ENCODE measurements at regions not wholly inside any gene's neighbourhood (a gene's known extent, or its start where the extent isn't known, plus 50 kb on each side); places are given as distances from the start of the nearest gene placed in this dataset.

GRCh38 chr7:34224281-34224680 lies 318.9 kb downstream of the BMPER start:
- H3K4me3 ChIP-seq (ENCODE audit: insufficient read depth, low read depth, low read length) = no peak overlapping the region
- H3K4ac ChIP-seq (ENCODE audit: low read depth, low read length) = no peak overlapping the region
- no peak overlapping the region for H2AK9ac ChIP-seq (replicated peaks; ENCODE audit: low read depth, low read length, poor library complexity)
- H3K27me3 ChIP-seq (ENCODE audit: control insufficient read depth, insufficient read depth, low read length) = peaks cover 25% of the 10 kb centered on the region
- H3K23ac ChIP-seq (ENCODE audit: low read depth, low read length) = no peak overlapping the region
- H3K18ac ChIP-seq (ENCODE audit: low read depth, low read length) = no peak overlapping the region
- H3K9me3 ChIP-seq (ENCODE audit: control insufficient read depth, insufficient read depth, low read length) = no peaks in the 10 kb centered on the region
- no peak overlapping the region for H2BK120ac ChIP-seq (ENCODE audit: low read depth, low read length)
- H4K20me1 ChIP-seq (ENCODE audit: insufficient read depth, low read length) = no peaks in the 10 kb centered on the region
- dilution Hi-C loops (cut with HindIII; ENCODE audit: low sequenced_read_pairs, unreplicated experiment) = no loop called here
- H3K9ac ChIP-seq (ENCODE audit: low read depth, low read length) = no peak overlapping the region
- H3K9me1 ChIP-seq (ENCODE audit: insufficient read depth, low read length) = no peaks in the 10 kb centered on the region
- H2BK5ac ChIP-seq (ENCODE audit: low read depth, low read length, poor library complexity, severe bottlenecking) = no peak overlapping the region
- H3K79me1 ChIP-seq (ENCODE audit: low read depth in 1 of 2, low read length in 2 of 2) = no peaks in the 10 kb centered on the region
- no peak overlapping the region for H3K4me2 ChIP-seq (ENCODE audit: low read depth, low read length)
- H2AK5ac ChIP-seq (ENCODE audit: low read depth, low read length) = no peak overlapping the region
- no peak overlapping the region for H3K56ac ChIP-seq (ENCODE audit: extremely low read depth, insufficient read depth, low read length)
- H4K5ac ChIP-seq (ENCODE audit: low read depth, low read length) = no peak overlapping the region
- H3K36me3 ChIP-seq (ENCODE audit: control insufficient read depth, insufficient read depth, low read length) = no peaks in the 10 kb centered on the region
- H3K27ac ChIP-seq (ENCODE audit: insufficient read depth, low read length) = no peak overlapping the region
- no CpG with 5 or more reads among the region's 1 CpG for WGBS, 2 experiments (ENCODE audit: extremely low coverage in 2 of 2, insufficient read length in 1 of 2)
- H3K14ac ChIP-seq (replicated peaks; ENCODE audit: low read depth, low read length) = no peak overlapping the region
- H4K8ac ChIP-seq (ENCODE audit: low read depth in 2 of 2, low read length in 2 of 2) = no peak overlapping the region
- DNase-seq (no peak), ATAC-seq (ENCODE audit: low read depth) (no peak)
- POLR2A ChIA-PET (ENCODE audit: unreplicated experiment) = no interaction called here
- BruUV-seq (replicated peaks) = no TSS peak
- no peaks in the 10 kb centered on the region for H3K4me1 ChIP-seq (ENCODE audit: control insufficient read depth, insufficient read depth, low read length)
- in situ Hi-C loops (cut with MboI; ENCODE audit: low sequenced_read_pairs) = no loop called here
- CTCF ChIA-PET = interaction anchor here (1.0 kb wide), 1 partner anchor 36 kb away, joined by 4 read pairs; no protein-coding TSS in a partner anchor
- no peak overlapping the region for H2BK15ac ChIP-seq (ENCODE audit: low read depth, low read length)
- no peak for TF ChIP-seq RFX5 (IDR thresholded peaks at IDR 0.05; ENCODE audit: low read depth, low read length)
- TF ChIP-seq ELK1 (IDR thresholded peaks at IDR 0.05; ENCODE audit: borderline replicate concordance, low read depth, low read length) = no peak
- TF ChIP-seq POLR2A (IDR thresholded peaks at IDR 0.05; ENCODE audit: low read depth, low read length) = no peak
- no peak for TF ChIP-seq MXI1 (IDR thresholded peaks at IDR 0.05; ENCODE audit: borderline replicate concordance, low read depth, low read length)
- no peak for TF ChIP-seq CEBPB (IDR thresholded peaks at IDR 0.05; ENCODE audit: low read depth, low read length)
- no peak for TF ChIP-seq NFE2L2 (IDR thresholded peaks at IDR 0.05; ENCODE audit: low read depth, low read length)
- no peak for TF ChIP-seq CTCF (conservative IDR thresholded peaks at IDR 0.05; ENCODE audit: low read depth, low read length)
- no peak for TF ChIP-seq MAFK (IDR thresholded peaks at IDR 0.05; ENCODE audit: low read depth, low read length)
- no peak for TF ChIP-seq MAZ (IDR thresholded peaks at IDR 0.05; ENCODE audit: borderline replicate concordance, low read depth, low read length)
- no peak for TF ChIP-seq CHD1 (IDR thresholded peaks at IDR 0.05; ENCODE audit: low read depth, low read length)
- TF ChIP-seq BHLHE40 (IDR thresholded peaks at IDR 0.05; ENCODE audit: low read depth, low read length) = no peak
- TF ChIP-seq SMC3 (IDR thresholded peaks at IDR 0.05; ENCODE audit: low read depth, low read length) = no peak
- TF ChIP-seq RAD21 (IDR thresholded peaks at IDR 0.05; ENCODE audit: low read length) = no peak
- intact Hi-C loops (cut with micrococcal nuclease) = no loop called here
- no peak overlapping the region for H2AFZ ChIP-seq (replicated peaks; ENCODE audit: low read length, poor library complexity)
- no peak overlapping the region for H4K91ac ChIP-seq (ENCODE audit: insufficient read depth, low read depth, low read length)
- no peak overlapping the region for H2BK20ac ChIP-seq (ENCODE audit: low read depth, low read length)

Data from IMR-90 (cell line).